SW 1271 (cell line): ENCODE measurements at regions not wholly inside any gene's neighbourhood (a gene's known extent, or its start where the extent isn't known, plus 50 kb on each side); places are given as distances from the start of the nearest gene placed in this dataset.

ENCODE experiments used
- DNase-seq, 2 experiments: peaks; one replicate each; lab custom pipeline; 2025; lab: John Stamatoyannopoulos, UW

GRCh38 chr20:53837126-53837826, 233.1 kb downstream of the BCAS1 start:
- no peak for DNase-seq

DNA sequence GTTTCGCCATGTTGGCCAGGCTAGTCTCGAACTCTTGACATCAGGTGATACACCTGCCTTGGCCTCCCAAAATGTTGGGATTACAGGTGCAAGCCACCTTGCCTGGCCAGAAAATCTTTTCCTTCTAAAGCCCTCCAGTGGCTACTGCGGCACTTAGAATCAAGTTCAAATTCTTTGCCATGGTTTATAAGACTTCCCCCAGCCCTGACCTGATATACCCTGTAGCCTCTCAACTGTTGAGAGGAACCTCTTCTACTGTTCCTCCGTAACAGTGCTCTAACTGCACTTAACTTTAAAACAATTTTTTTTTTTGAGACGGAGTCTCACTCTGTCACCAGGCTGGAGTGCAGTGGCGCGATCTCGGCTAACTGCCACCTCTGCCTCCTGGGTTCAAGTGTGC, 235.6 kb downstream of the BCAS1 start:
- no peak for DNase-seq

DNA sequence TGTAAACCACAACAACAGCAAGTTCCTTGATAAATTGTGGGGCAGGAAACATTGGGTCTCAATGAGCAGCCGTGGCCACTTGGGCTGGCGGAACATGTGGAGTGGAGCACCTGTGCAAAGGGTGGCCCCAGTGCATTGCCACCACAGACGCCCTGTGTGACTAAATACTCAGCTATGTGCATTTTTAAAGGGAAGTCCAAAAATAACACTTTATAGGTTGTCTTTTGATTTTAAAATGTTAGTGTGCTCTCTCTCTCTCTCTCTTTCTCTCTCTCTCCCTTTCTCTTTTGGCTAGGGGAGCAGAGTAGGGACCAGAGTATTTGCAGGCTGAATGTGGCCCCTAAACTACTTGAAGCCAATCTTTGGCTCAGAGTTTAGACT, 236.3 kb downstream of the BCAS1 start:
- peak in 1 of 2 experiments; percentile 32 for DNase-seq

GRCh38 chr20:53833333-53834061, 236.9 kb downstream of the BCAS1 start:
- DNase-seq, result no peak

DNA sequence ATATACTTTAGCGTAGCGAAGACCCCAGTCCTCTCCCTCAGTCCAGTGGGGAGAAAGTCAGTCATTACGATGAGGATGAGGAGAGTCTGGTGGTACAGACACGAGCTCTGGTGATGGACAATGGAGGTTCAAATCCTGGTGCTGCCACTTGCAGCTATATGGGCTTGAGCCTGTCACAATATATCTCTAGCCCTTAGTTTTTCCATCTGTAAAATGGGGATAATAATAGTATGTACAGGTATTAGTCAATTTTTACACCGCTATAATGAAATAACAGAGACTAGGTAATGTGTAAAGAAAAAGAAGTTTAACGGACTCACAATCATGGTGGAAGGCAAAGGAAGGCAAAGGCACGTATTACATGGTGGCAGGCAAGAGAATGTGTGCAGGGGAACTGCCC, 237.9 kb downstream of the BCAS1 start:
- DNase-seq, result no peak

DNA sequence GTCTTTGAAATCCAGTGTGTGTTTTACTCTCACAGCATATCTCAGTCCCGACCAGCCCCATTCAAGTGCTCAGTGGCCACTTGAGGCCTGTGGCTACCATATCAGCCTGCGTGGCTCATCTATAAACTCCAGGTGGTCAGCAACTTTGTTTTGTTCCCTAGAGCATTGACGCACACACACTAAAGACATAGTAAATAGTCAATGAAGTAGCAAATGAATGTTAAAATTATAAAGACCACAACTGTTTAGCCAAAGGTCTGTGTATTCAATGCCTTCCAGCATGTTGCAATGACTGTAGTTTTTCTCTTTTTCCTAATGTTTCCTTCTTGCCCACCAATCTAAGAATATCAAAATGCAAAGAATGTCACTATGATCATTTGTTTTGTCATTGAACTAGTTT, 238.2 kb upstream of the ZNF217 start:
- no peak for DNase-seq

- no peak for DNase-seq
Measured at GRCh38 chr20:53831228-53831627, 237.6 kb upstream of the ZNF217 start.

DNA sequence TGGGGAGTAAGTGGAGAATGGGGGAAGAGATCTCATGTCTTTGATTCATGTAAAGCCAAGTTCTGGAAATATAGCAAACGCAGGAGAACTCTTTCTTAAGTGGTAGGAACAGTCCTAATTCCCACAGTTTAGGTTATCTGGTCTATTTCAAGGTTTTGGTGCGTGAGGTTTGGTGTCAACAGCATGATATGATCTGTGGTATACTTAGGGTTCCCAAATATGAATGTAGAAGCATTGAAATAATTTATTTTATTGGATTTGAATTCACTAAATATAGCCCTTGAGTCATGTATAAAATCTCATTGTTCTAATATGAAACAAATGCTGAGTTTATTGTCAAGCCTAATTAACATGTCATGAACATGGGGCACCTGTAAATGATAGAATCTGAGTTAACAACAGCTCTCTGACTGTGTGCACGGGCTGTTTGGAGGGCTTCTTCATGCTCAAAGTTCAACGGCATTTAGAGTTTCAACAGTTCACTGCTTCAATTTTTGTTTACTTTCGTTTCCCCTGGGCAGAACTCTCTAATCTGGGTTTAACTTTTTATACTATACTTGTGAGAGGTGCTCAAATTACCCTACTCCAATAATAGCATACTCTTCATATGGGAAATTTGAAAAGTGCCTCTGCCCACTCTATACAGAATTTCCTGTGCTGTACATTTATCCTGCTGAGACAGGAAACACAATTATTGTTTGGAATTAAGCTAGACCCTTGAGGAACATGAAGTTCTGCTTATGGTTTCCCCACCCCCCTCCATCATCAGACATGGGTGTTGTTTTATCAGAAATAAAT, 236.3 kb upstream of the ZNF217 start:
- peak in 1 of 2 experiments; percentile 77 for DNase-seq

DNA sequence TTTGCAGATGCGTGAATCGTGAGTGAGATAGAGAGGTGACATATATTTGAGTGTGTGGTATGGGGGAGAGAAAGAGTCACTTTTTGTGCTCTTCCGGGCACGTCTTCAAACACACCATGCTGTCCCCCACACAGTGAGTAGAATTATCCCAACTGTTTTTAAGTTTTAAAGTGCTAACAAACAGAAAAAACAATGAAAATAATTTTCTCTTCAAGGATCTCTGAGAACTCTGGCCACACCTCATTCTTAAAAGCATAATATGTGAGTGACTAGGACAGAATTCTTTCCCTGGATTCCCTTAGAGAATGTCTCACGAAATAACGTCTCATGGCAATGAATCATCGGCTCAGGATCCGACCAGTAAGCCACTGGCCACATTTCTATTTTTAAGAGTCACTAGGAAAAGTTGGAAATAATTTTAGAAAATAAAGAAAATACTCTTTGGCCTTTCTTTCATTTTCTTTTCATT, 235.7 kb upstream of the ZNF217 start:
- peak; percentile 87 to 97 for DNase-seq

DNA sequence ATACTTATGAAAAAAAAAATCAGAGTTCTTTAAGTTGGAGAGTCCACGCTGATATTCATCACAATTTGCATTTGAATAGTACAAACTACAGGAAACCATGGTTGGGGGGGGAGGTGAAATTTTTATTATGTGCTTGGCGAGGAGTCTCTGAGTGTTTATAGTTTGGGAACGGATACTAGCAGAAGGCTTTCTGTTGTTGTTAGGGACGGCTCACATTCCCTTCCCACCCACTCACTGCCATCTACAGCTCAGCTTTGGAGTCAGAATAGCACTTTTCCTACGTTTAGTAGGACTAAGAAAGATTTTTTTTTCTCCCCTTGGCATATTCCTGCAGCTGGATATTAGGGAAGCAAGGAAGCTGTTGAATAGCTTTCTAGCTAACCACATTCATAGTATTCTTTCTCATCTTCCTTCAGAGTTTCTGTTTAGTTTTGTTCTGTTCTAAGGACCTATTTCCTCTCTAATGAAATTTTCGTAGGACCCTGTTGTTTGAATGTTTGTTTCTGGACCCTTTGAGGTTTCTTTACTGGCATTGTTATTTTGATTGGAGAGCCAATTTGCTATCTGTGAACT, 235.1 kb upstream of the ZNF217 start:
- peak; percentile 50 to 88 for DNase-seq

GRCh38 chr20:53828088-53828681, 234.5 kb upstream of the ZNF217 start:
- peak in 1 of 2 experiments; percentile 67 for DNase-seq

DNA sequence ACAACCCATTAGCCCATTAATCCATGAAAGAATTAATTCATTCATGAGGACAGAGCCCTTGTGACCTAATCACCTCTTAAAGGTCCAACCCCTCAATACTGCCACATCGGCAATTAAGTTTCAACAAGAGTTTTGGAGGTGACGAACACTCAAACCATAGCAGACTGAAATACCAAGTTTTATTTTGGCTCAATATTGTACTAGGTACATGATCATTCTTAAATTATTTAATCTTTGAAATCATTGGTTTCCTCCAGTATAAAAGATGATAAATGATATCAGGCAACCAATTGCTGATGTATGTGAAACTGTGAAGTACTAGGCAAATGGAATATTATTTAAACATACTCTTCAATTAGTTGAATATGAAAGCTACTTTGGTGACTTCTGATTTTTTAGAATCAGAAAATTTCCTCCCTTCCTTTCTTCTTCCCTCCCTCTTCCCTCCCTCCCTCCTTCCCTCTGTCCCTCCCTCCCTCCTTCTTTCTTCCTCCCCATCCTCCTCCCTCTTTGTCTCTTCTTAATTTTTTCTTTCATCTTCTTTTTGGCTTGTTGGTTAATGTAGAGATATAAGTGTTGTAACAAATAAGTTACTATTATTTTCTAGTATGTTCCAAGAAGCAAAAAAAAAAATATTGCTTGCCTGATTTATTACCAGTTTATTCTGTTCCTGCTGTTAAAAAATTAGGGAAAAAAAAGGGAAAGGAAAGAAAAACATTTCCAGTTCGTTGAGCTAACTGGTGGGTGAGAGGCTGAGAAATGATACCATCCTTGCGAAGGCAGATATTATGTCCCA, 233.9 kb upstream of the ZNF217 start:
- DNase-seq, result no peak

GRCh38 chr20:53826597-53827291, 233.1 kb upstream of the ZNF217 start:
- no peak for DNase-seq

GRCh38 chr20:53826090-53826489, 232.5 kb upstream of the ZNF217 start:
- DNase-seq, result no peak

DNA sequence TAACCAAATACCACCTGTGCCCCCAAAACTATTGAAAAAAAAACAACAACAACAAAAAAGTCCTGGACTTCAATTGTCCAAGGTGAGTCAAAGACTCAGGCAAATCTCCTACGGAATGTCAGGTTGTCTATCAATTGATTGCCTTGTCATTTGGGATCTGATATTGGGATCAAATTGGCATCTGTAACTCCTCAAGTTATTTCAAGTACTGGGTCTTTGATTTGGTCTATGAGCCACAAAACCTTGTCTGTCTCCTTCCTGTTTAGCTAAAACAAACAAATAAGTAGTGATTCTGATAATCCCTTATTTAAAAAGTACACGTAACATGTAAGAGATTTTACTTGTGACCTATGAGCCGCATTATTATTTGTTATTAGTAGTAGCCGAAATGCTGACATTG, 231.6 kb upstream of the ZNF217 start:
- no peak for DNase-seq

- DNase-seq, result no peak
Measured at GRCh38 chr20:53824779-53825178, 231.1 kb upstream of the ZNF217 start.

GRCh38 chr20:53823121-53823764, 229.6 kb upstream of the ZNF217 start:
- DNase-seq, result no peak

- no peak for DNase-seq
Measured at GRCh38 chr20:53822534-53822933, 228.9 kb upstream of the ZNF217 start.

GRCh38 chr20:53819973-53820451, 226.4 kb upstream of the ZNF217 start:
- no peak for DNase-seq
